NCI-H748 (cell line): ENCODE measurements at regions not wholly inside any gene's neighbourhood (a gene's known extent, or its start where the extent isn't known, plus 50 kb on each side); places are given as distances from the start of the nearest gene placed in this dataset.

Source experiments
- DNase-seq: peaks from one replicate; lab custom pipeline; 2025; ENCODE audit not compliant: unreplicated experiment; lab: John Stamatoyannopoulos, UW

GRCh38 chr4:176971576-176972115, 178.9 kb upstream of the VEGFC start:
- DNase-seq: no peak

- no peak for DNase-seq
Measured at GRCh38 chr4:176979416-176979815, 186.7 kb upstream of the VEGFC start.

GRCh38 chr4:176981074-176981473, 188.4 kb upstream of the VEGFC start:
- no peak for DNase-seq

DNA sequence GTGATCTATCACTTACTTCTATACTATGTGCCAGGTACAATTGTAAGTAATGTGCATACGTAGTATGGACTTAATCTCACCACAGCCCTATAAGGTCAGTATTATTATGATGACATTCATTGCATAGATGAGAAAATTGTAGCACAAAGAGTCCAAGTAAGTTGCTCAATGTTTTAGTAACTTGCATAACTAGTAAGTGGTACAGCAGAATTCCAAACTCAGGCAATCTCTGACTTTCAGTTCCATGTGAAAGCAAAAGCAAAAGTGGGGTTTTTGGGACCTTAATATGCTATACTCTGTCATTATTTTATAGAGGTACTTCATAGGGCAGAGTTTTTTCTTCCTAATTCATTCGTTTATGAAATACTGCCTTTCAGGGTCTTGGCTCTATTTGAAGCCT, 188.8 kb upstream of the VEGFC start:
- DNase-seq: no peak

DNA sequence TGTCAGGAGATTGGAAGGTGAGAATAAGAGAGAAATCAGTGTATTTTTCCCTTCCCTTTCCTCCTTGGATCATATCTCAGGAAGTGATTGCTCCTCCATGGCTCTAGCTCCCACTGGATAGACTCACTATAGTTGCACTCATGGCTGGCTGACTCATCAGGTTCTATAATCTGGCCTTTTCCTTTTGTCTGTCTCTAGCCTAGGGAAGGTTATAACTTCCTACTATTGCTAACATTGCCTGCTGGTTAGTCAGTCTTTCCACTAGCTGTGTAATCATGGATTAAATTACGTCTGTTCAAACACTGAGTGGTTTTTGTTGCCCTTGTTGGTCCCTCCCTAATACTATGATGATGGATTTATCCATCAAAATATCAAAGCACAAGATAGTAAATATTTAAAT, 195.5 kb upstream of the VEGFC start:
- peak; percentile 39 for DNase-seq

DNA sequence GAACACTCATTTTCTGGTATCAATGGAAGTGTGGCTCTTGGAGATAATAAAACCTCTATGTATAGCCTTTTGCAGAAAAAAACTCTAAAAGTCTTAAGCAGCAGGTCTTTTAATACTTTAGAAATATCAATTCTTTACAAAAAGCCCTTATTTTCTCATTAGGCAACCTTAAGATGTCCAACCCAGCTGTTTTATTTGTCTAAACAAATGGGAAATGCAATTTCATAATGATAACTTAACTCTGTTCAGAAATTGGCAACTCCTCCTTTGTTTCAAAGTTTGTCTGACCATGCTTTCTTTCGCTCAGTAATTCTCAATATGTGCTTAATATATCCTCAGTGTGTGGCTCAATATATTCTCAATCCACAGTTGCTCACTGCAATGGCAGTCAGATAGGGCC, 196.5 kb upstream of the VEGFC start:
- no peak for DNase-seq

GRCh38 chr4:176999935-177000543, 207.3 kb upstream of the VEGFC start:
- peak; percentile 87 for DNase-seq

DNA sequence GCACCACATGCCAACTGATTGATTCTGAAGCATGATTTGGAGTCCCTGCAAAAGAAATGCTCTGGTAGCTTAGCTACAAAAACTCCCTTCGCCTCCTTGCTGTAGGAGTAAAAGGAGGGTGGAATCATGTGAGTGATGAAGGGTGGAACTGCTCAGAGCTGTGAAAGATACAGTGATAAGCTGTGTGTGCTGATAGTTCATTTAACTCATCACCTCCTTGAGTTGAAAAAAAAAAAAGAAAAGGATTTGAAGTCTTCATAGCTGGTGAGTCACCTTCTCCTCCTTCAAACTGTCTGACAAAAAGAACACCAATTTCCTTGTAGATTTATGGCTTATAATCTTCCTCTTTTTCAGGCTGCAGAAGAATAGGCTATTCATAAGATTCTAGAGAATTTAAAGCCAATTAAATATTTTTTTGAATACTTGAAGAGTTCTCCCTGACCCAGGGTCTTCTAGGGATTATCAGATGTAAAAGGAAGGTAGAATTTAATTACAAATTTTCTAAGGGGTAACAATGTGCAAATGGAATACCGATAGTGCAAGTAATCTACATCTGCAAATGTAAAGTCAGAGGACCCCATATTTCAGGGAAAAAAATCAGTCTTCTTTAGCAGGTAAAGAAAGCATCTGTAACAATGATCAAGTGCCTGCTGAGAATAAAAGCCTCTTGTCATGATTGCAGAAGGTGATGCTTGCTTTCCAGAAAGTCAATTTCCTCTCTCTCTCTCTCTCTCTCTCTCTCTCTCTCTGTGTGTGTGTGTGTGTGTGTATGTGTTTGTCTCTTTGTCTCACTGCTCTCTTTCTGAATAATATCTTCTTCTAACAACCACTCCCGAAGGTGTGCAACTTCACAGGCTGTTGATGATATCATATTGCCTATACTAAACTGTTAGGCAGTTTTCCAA, 208.8 kb upstream of the VEGFC start:
- DNase-seq: no peak

DNA sequence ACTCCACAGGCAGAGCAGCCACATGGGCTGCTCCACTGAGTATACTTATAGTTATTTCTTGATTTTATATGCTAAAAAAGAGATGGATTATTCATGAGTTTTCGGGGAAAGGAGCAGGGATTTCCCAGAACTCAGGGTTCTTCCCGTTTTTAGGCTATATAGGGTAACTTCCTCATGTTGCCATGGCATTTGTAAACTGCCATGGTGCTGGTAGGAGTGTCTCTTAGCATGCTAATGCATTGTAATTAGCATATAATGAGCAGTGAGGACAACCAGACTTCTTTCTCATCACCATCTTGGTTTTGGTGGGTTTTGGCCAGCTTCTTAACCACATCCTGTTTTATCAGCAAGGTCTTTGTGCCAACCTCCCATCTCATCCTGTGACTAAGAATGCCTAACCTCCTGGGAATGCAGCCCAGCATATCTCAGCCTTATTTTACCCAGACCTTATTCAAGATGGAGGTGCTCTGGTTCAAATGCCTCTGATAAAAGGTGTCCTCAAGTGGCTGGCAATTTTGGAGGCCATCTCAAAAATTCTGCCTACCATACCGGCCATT, 213.0 kb upstream of the VEGFC start:
- DNase-seq: no peak

- no peak for DNase-seq
Measured at GRCh38 chr4:177006331-177006730, 213.6 kb upstream of the VEGFC start.

- no peak for DNase-seq
Measured at GRCh38 chr4:177008071-177008835, 215.5 kb upstream of the VEGFC start.

DNA sequence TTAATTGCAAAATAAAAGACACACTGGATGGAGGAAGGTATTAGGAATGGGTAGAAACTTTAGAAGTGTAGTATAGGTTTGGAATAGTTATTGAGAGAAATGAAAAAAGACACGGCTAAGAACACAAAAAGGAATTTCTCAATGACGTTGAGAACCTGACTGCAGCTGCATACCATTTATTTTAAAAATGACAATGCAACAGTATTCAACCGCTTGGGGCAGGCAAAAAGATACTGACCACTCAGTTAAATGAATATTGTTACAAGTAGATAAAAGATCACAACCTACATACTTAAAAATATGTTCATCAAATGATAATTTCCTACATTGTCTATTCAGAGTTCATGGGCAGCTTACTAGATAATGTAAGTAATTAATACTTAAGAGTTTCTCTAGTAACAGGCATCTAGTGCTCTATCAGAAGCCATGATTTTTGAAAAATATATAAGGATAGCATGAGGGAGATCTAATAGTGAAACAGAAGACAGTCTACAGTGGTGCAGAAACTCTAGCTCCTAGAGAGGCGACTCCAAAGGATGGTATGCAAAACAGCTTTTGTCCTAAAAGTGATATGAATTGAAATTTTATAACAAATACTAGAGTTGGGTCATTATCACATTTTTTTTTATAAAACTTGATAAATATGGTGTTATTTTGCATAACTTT, 216.2 kb upstream of the VEGFC start:
- no peak for DNase-seq

DNA sequence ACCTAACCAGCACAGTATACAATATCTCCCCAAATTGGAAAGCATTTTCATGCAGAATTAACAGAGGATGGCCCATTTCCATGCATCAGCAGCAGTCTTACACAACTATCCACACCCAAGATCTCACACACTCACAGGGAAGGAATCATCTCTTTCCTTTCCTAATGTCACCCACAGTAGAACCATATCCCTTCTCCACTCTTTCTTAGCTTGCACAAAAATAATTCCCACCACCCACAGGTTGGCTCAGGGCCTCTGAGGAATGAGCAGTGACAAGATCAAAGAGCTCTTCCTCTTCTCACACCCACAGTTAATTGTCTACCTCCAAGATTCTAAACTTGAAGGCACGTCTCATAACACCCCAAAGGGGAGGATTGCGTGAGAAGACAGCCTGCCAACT, 217.7 kb upstream of the VEGFC start:
- no peak for DNase-seq

DNA sequence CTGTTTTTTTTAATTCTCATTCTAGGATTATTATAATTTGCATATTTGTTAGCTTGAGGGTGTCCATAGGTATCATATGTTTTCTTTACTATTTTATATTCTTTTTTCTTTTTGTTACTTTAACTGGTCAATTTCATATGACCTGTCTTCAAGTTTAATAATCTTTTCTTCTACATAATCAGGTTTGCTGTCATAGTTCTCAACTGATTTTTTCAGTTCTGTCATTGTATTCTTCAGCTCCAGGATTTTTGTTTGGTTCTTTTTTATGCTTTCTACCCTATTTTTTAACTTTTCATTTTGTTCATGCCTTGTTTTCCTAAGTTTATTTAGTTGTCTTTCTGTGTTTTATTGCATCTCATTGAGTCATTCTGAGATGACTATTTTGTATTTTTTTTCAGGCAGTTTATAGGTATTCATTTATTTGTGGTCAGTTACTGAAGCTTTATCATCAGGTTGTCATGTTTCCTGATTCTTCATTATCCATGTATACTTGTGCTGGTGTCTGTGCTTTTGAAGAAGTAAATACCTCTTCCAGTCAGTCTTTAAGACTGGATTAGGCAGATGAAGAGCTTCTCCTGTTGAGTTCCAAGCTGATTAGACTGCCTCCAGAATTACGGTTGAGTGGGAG, 220.3 kb upstream of the VEGFC start:
- DNase-seq: no peak

DNA sequence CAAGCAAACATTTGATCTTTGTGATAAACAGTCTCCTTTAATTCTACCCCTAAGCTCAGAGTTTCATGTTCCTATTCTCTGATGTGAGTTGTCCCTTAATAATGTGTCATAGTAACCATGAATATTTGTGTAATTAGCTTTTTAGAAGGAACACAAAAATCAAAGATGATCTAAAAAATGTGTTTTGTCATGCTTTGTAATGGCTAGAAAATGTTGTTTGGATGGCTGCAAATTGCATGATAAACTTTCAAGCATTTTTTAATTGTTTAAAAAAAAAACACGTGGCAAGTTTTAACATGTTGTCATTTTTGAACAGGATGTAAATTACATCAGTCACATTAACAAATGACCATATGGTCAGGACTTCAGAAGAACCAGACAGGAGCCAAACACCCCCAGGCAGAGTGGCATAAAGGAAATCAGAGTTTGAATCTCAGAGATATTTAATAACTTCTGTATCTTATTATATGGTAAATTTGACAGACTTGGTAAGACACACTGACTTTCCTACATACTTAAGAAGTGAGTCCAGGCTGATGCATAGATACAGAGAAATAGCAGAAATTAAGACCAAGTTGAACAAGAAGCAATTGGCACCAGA, 223.9 kb upstream of the VEGFC start:
- no peak for DNase-seq

GRCh38 chr4:177023951-177024350, 231.2 kb upstream of the VEGFC start:
- DNase-seq: no peak

DNA sequence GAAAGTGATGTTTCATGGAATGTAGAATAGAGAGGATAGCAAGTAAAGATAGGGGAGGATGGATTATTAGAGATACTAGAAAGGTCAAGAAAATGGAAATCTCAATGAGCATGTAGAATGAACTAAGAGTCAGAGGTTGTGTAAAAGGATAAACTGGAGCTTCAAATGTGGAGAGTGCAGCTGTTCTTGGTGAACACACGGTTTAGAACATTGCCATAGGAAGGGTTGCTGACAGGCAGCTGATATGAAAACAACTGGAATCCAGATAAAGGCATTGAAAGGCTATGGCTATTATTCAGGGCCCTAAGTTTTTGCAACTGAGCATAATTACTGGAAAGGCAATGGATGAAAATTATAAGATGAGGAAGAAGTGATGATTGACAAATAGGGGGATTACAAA, 239.6 kb upstream of the VEGFC start:
- no peak for DNase-seq

GRCh38 chr4:177033135-177033534, 240.4 kb upstream of the VEGFC start:
- no peak for DNase-seq

DNA sequence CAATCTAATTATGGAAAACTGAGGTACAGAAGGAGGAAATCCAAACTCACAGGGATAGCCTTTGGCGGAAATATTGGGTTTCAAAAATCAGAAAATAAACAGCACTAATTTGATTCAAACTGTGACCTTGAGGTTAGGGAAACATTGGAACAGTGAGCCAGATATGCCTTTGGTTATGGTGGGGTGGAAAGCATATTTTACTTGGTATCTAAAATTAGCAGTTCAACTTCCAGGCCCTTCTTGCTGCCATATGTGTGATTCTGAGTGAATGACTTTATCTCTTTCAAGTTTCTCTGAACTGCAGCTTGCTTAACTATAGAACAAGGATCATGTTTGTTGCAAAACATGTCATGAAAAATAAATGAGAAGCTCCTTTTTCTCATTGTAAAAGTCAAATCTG, 240.9 kb upstream of the VEGFC start:
- no peak for DNase-seq

DNA sequence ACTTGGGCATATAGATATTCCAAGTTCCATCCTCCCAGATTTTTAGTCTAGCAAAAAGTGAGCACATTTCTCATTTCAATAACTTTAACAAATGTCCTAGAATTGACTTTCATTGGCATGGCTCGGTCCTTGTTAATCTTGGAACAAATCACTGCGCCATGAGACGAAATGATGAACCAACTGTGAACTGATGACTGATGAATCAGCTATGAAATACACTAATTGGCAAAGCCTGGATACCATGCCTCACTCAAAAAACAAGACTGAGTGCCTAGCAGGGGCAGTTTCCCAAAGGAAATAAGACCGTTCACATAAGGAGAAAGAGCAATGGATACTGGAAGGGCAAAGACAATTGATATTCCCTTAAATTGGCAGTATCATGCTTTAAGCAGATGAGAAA, 248.6 kb upstream of the VEGFC start:
- DNase-seq: no peak
